HG02763 (cell line): ENCODE measurements at regions not wholly inside any gene's neighbourhood (a gene's known extent, or its start where the extent isn't known, plus 50 kb on each side); places are given as distances from the start of the nearest gene placed in this dataset.
A peak's percentile ranks its signal among the peaks of the same experiment; 100 is the strongest.

Experiments used
- ATAC-seq: cut with Tn5 transposase; IDR thresholded peaks from one replicate; pipeline ENCODE4 v1.9.1; 2021; ENCODE audit warnings: mild to moderate bottlenecking, moderate library complexity; ENCODE audit not compliant: unreplicated experiment

- ATAC-seq: no peak
Observed at GRCh38 chr9:107927276-107927675, 437.7 kb upstream of the KLF4 start.

DNA sequence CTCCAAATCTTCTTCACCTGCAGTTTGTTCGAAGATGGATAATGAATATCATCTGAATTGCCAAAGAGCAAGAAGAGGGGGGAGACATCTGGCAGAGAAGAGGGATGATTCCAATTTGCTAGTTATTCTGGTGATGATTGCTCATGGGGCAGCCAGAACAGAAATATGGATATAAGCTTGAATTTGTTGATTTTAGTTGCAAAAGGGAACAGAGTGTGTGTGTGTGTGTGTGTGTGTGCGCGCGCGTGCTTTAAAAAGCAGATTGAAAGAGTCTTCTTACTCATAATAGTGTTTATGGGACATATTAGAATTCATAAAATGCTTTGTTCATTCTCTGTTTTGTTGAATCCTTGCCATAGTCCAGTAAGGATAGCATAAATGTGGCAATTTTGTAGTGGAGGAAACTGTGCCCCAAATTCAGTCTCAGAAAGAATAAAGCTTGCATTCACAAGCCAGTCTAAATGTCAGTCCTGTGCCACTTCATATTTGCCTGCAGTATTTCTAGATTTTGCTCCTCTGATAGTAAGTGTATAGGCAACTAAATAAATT is 436.3 kb upstream of the KLF4 start:
- no peak for ATAC-seq

- ATAC-seq: no peak
Observed at GRCh38 chr9:107922260-107922659, 432.7 kb upstream of the KLF4 start.

- ATAC-seq: no peak
Observed at GRCh38 chr9:107919263-107919662, 429.7 kb upstream of the KLF4 start.

DNA sequence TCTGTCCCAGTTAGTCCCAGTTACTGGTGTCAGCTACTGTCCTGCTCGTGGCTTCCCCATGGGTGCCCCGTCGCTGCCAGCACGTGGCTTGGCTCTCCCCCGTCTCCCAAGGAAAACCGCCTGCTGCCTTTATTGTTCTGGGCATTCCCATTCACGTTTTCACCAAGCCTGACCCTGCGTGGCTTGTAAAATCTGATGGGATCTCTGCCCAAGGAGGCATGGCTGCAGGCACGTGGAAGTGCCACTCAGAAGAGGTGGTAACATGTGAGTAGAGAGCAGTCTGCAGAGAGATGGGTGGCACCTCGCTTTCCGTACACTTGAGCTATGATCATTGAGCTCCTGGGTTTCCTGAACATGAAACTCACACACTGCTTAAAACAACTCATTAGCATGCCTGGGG is 429.2 kb upstream of the KLF4 start:
- no peak for ATAC-seq

GRCh38 chr9:107914151-107914550 is 424.6 kb upstream of the KLF4 start:
- ATAC-seq: no peak

- ATAC-seq: no peak
Observed at GRCh38 chr9:107907715-107908114, 418.1 kb upstream of the KLF4 start.

DNA sequence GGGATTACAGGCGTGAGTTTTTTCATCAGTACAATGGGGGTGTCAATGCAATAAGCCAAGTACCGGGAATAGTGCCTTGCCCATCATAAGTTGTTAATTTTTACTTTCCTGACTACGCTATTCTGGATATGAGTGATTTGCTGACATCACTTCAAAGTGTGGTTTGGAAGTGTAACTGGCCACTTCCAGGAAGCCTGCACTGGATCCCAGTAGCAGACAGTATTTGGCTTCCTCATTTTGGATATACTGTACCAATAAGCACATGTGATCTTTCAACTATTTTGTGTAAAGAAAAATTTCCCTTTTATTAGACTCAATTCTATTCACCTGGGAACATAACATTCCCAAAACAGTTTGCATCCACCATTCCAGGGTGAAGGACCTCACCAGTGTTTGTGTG is 417.7 kb upstream of the KLF4 start:
- ATAC-seq: no peak

DNA sequence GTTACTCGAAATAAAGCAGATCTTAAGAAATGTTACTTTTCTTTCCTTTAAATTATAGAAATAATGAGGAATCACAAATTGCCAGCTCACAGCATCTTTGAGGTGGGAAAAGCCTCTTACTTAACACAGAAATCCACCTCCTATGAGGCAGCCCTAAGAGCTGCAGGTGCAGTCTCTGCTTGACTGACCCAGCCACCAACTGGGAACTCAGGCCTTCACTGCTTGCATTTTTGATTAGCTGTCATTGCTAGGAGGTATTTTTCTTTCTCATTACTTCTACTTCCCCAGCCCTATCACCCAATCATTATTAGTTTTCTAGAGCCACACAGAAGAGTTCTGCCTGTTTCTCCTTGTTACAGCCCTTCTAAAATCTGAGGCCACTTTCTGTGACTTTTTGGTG is 416.5 kb upstream of the KLF4 start:
- no peak for ATAC-seq

DNA sequence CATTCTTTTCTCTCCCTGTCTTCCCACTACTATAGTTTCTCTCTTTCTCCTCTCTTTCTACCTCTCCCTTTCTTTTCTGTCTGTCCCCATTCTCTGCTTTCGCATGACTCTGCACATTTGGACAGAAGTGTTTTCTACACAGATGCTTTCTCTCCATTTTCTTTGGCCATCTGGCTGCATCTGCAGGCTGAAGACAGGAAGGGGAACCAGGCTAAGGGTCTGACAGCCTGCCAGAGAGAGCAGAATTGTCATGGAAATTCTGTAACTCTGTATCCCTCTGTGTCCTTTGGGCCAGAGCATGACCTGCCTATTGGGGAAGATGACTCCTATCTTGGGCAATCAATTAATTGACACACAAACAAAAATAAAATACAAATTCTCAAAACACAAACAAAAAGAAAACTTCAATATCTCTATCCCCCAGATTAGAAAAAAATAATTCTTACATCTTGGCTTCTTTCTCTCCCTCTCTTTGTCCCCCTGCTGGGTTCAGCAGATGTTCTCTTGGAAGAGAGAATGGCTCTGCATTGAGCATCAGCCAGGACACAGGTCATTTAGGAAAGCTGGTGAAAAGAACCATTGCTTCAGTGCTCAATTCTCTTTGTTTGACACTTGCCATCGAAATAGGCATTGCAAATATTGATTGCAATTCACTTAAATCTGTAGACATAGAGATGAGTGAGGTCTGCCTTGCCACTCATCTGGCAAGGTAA is 415.9 kb upstream of the KLF4 start:
- ATAC-seq: no peak

DNA sequence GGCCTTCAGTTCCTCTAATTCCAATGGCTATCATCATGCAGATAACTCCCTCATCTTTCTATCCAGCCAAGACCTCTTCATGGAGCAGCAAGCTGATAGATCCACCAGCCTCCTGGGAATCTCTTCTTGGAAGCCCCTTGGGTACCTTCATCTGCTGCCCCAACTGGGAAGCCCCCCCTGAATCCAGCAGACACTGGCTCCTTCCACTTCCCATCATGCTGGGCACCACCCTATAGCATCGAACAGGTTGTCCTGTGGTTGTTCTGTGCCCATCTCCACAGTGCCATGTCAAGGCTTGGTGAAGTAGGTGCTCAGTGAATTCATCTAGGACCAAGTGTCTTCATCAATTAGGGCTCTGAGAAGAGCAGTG is 410.4 kb upstream of the KLF4 start:
- no peak for ATAC-seq

GRCh38 chr9:107898761-107899160 is 409.2 kb upstream of the KLF4 start:
- ATAC-seq: no peak

DNA sequence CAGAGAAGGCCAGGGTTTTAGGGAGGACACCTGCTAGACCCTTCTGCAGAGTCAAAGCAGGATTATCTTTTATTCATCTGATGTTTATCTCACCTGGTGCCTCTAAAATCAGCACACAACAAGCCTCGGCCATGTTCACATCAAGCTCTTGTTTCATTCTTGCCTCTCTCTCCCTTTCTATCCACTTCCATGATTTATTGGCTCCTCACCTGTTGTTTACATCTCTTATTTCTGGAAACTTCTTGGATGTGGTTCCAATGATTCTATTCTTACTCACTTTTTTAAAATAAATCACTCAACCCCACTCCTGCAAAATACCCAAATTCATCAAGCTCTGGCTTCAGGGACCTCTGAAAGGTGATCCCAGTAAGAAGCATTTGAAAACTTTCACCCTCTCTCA is 407.0 kb upstream of the KLF4 start:
- no peak for ATAC-seq

DNA sequence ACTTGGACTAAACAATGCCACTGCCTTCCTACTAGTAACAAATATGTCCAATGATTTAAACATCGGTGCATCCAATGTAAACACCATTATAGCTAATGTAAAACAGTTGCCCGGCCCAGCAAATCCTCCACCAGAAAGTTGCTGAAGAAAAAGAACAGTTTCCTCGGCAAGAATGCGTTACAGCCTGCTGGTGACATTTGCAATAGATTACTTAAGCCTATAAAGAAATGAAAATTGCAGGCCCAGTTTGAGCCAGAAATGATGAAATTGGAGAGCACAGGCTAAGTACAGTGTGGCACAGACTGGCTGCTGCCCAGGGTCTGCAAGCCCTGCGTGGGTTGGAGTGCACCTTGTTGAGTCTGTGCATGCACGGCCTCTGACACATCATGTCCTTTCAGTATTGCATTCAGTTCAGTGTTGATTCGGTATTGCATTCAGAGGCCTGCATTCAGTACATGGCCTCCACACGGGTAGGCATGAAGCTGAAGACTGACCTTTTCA is 406.0 kb upstream of the KLF4 start:
- no peak for ATAC-seq

- no peak for ATAC-seq
Observed at GRCh38 chr9:107894572-107895261, 405.1 kb upstream of the KLF4 start.

- ATAC-seq: no peak
Observed at GRCh38 chr9:107890921-107891465, 401.4 kb upstream of the KLF4 start.

DNA sequence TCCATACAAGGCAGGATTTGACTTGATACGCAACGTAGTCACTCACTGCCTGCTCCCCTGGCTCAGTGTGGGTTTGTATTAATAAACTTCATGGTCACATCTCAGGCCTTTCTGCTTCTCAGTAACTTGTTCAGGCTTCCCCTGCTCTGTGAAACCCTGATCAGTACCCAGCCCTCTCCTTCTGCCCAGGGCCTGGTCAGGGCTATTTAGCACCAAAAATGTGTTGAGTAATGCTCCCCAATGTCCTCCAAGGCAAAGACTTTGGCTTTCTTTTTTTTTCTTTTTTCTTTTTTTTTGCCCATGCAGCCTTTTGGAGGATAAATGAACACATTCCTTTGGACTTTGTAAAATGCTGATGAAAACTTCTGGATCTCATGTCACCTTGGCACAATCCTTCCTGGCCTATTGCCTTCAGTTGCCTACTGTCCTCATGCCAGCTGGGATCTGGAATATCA is 399.2 kb upstream of the KLF4 start:
- ATAC-seq: no peak

- no peak for ATAC-seq
Observed at GRCh38 chr9:107886826-107887225, 397.3 kb upstream of the KLF4 start.

- peak; percentile 92 for ATAC-seq
Observed at GRCh38 chr9:107883496-107884124, 394.0 kb upstream of the KLF4 start.

DNA sequence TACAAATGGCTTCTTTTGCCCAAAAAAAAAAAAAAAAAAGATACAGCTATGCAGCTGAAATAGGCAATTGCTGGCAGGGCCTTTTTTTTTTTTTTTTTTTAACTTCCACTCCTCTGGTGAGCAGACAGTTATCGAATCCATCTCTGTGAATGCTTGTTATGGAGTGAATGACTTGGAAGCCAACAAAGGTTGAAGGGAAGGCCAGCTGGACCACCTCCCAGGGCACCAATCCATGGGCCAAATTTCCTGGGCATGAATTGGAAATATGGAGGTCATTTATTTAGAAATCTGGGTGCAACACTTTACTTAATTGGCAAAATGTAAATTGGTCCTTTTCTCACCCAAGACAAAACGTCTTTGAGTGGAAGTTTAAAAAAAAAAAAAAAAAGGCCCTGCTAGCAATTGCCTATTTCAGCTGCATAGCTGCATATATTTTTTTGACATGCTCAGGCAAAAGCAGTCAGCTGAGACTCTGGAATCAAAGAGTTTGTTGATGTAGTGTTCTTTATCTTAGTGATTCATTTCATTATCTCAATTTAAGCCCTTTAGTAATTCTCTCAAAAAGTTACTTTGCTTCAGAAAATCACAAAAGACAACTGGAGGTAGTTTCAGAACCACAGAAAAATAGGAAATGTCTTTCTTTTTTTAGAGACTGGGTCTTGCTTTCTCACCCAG is 392.2 kb upstream of the KLF4 start:
- ATAC-seq: no peak

- ATAC-seq: no peak
Observed at GRCh38 chr9:107878462-107878861, 388.9 kb upstream of the KLF4 start.
